ENCODE measurements at regions not wholly inside any gene's neighbourhood (a gene's known extent, or its start where the extent isn't known, plus 50 kb on each side); places are given as distances from the start of the nearest gene placed in this dataset.

GRCh38 chr5:58268268-58268667 lies 191.6 kb downstream of the PLK2 start:
- H3K36me3 Mint-ChIP-seq: no peaks in the 10 kb centered on the region
- POLR2A ChIA-PET: no interaction called here
- H3K27me3 Mint-ChIP-seq: no peaks in the 10 kb centered on the region
- no peaks in the 10 kb centered on the region for H3K9me3 Mint-ChIP-seq
- Histone ChIP-seq H3K9me3 (ENCODE audit: low read length) (no peaks in the 10 kb centered on the region), H3K27me3 (ENCODE audit: insufficient read depth, low read length, poor library complexity, severe bottlenecking) (no peaks in the 10 kb centered on the region), H3K36me3 (ENCODE audit: insufficient read depth, low read length) (no peaks in the 10 kb centered on the region), H3K4me3 (ENCODE audit: low read length) (no peak overlapping the region), H3K4me1 (ENCODE audit: insufficient read depth, low read length) (no peaks in the 10 kb centered on the region), H3K27ac (ENCODE audit: low read depth, low read length) (no peak overlapping the region)
- H3K27ac Mint-ChIP-seq: no peak overlapping the region
- no peak for DNase-seq
- no peaks in the 10 kb centered on the region for H3K4me1 Mint-ChIP-seq
- CTCF ChIA-PET: no interaction called here
- no peak overlapping the region for H3K4me3 Mint-ChIP-seq

GRCh38 chr5:58266402-58266801 lies 193.5 kb downstream of the PLK2 start:
- Histone ChIP-seq H3K36me3 (ENCODE audit: insufficient read depth, low read length) (no peaks in the 10 kb centered on the region), H3K4me3 (ENCODE audit: low read length) (no peak overlapping the region), H3K27me3 (ENCODE audit: insufficient read depth, low read length, poor library complexity, severe bottlenecking) (no peaks in the 10 kb centered on the region), H3K9me3 (ENCODE audit: low read length) (no peaks in the 10 kb centered on the region), H3K27ac (ENCODE audit: low read depth, low read length) (no peak overlapping the region), H3K4me1 (ENCODE audit: insufficient read depth, low read length) (no peaks in the 10 kb centered on the region)
- Mint-ChIP-seq H3K9me3 (peaks cover 0 to 3% (median 0%) of the 10 kb centered on the region in 5 donors), H3K4me3 (no peak overlapping the region), H3K36me3 (no peaks in the 10 kb centered on the region), H3K4me1 (no peaks in the 10 kb centered on the region), H3K27ac (no peak overlapping the region), H3K27me3 (no peaks in the 10 kb centered on the region)
- DNase-seq: no peak
- POLR2A ChIA-PET: no interaction called here
- CTCF ChIA-PET: no interaction called here

- Histone ChIP-seq H3K4me1 (ENCODE audit: insufficient read depth, low read length) (no peaks in the 10 kb centered on the region), H3K9me3 (ENCODE audit: low read length) (no peaks in the 10 kb centered on the region), H3K4me3 (ENCODE audit: low read length) (no peak overlapping the region), H3K27me3 (ENCODE audit: insufficient read depth, low read length, poor library complexity, severe bottlenecking) (no peaks in the 10 kb centered on the region), H3K27ac (ENCODE audit: low read depth, low read length) (no peak overlapping the region), H3K36me3 (ENCODE audit: insufficient read depth, low read length) (no peaks in the 10 kb centered on the region)
- Mint-ChIP-seq H3K9me3 (peaks cover 0 to 3% (median 0%) of the 10 kb centered on the region in 5 donors), H3K4me1 (no peaks in the 10 kb centered on the region), H3K36me3 (no peaks in the 10 kb centered on the region), H3K27ac (no peak overlapping the region), H3K27me3 (no peaks in the 10 kb centered on the region), H3K4me3 (no peak overlapping the region)
- ChIA-PET POLR2A (no interaction called here), CTCF (no interaction called here)
- DNase-seq: no peak
Observed at GRCh38 chr5:58265246-58265930, 194.5 kb downstream of the PLK2 start.

- Histone ChIP-seq H3K36me3 (ENCODE audit: insufficient read depth, low read length) (no peaks in the 10 kb centered on the region), H3K4me3 (ENCODE audit: low read length) (no peak overlapping the region), H3K4me1 (ENCODE audit: insufficient read depth, low read length) (no peaks in the 10 kb centered on the region), H3K9me3 (ENCODE audit: low read length) (no peaks in the 10 kb centered on the region), H3K27ac (ENCODE audit: low read depth, low read length) (no peak overlapping the region), H3K27me3 (ENCODE audit: insufficient read depth, low read length, poor library complexity, severe bottlenecking) (no peaks in the 10 kb centered on the region)
- DNase-seq: no peak
- H3K4me1 Mint-ChIP-seq: no peaks in the 10 kb centered on the region
- no peak overlapping the region for H3K4me3 Mint-ChIP-seq
- H3K27ac Mint-ChIP-seq: no peak overlapping the region
- H3K9me3 Mint-ChIP-seq: peaks cover 0 to 3% (median 0%) of the 10 kb centered on the region in 5 donors
- H3K27me3 Mint-ChIP-seq: no peaks in the 10 kb centered on the region
- ChIA-PET CTCF (no interaction called here), POLR2A (no interaction called here)
- H3K36me3 Mint-ChIP-seq: no peaks in the 10 kb centered on the region
Observed at GRCh38 chr5:58264276-58264675, 195.6 kb downstream of the PLK2 start.

- Mint-ChIP-seq H3K4me1 (no peaks in the 10 kb centered on the region), H3K27me3 (no peaks in the 10 kb centered on the region), H3K4me3 (no peak overlapping the region), H3K27ac (no peak overlapping the region), H3K9me3 (peaks cover 0 to 3% (median 0%) of the 10 kb centered on the region in 5 donors), H3K36me3 (no peaks in the 10 kb centered on the region)
- Histone ChIP-seq H3K27ac (ENCODE audit: low read depth, low read length) (no peak overlapping the region), H3K4me3 (ENCODE audit: low read length) (no peak overlapping the region), H3K27me3 (ENCODE audit: insufficient read depth, low read length, poor library complexity, severe bottlenecking) (no peaks in the 10 kb centered on the region), H3K4me1 (ENCODE audit: insufficient read depth, low read length) (no peaks in the 10 kb centered on the region), H3K36me3 (ENCODE audit: insufficient read depth, low read length) (no peaks in the 10 kb centered on the region), H3K9me3 (ENCODE audit: low read length) (no peaks in the 10 kb centered on the region)
- no peak for DNase-seq
- ChIA-PET CTCF (no interaction called here), POLR2A (no interaction called here)
Observed at GRCh38 chr5:58263296-58263695, 196.6 kb downstream of the PLK2 start.

- H3K27me3 Mint-ChIP-seq: no peaks in the 10 kb centered on the region
Observed at GRCh38 chr5:58262226-58262625, 197.7 kb downstream of the PLK2 start.

GRCh38 chr5:58261605-58262004 lies 198.3 kb downstream of the PLK2 start:
- no peak for DNase-seq
- ChIA-PET POLR2A (no interaction called here), CTCF (no interaction called here)
- Mint-ChIP-seq H3K27me3 (no peaks in the 10 kb centered on the region), H3K36me3 (no peaks in the 10 kb centered on the region), H3K27ac (no peak overlapping the region), H3K4me1 (no peaks in the 10 kb centered on the region), H3K4me3 (no peak overlapping the region), H3K9me3 (peaks cover 0 to 3% (median 0%) of the 10 kb centered on the region in 5 donors)
- Histone ChIP-seq H3K9me3 (ENCODE audit: low read length) (no peaks in the 10 kb centered on the region), H3K4me1 (ENCODE audit: insufficient read depth, low read length) (no peaks in the 10 kb centered on the region), H3K4me3 (ENCODE audit: low read length) (no peak overlapping the region), H3K27me3 (ENCODE audit: insufficient read depth, low read length, poor library complexity, severe bottlenecking) (no peaks in the 10 kb centered on the region), H3K36me3 (ENCODE audit: insufficient read depth, low read length) (no peaks in the 10 kb centered on the region), H3K27ac (ENCODE audit: low read depth, low read length) (no peak overlapping the region)

More at GRCh38 chr5:58262226-58262625, 197.7 kb downstream of the PLK2 start:
- Histone ChIP-seq H3K4me1 (ENCODE audit: insufficient read depth, low read length) (no peaks in the 10 kb centered on the region), H3K9me3 (ENCODE audit: low read length) (no peaks in the 10 kb centered on the region), H3K4me3 (ENCODE audit: low read length) (no peak overlapping the region), H3K27me3 (ENCODE audit: insufficient read depth, low read length, poor library complexity, severe bottlenecking) (no peaks in the 10 kb centered on the region), H3K27ac (ENCODE audit: low read depth, low read length) (no peak overlapping the region), H3K36me3 (ENCODE audit: insufficient read depth, low read length) (no peaks in the 10 kb centered on the region)
- ChIA-PET CTCF (no interaction called here), POLR2A (no interaction called here)
- Mint-ChIP-seq H3K36me3 (no peaks in the 10 kb centered on the region), H3K4me1 (no peaks in the 10 kb centered on the region), H3K9me3 (peaks cover 0 to 3% (median 0%) of the 10 kb centered on the region in 5 donors), H3K27ac (no peak overlapping the region), H3K4me3 (no peak overlapping the region)
- no peak for DNase-seq

GRCh38 chr5:58260243-58260642 lies 199.6 kb downstream of the PLK2 start:
- no peak overlapping the region for H3K27ac Mint-ChIP-seq
- ChIA-PET POLR2A (no interaction called here), CTCF (no interaction called here)
- Histone ChIP-seq H3K4me1 (ENCODE audit: insufficient read depth, low read length) (no peaks in the 10 kb centered on the region), H3K27me3 (ENCODE audit: insufficient read depth, low read length, poor library complexity, severe bottlenecking) (no peaks in the 10 kb centered on the region), H3K36me3 (ENCODE audit: insufficient read depth, low read length) (no peaks in the 10 kb centered on the region), H3K4me3 (ENCODE audit: low read length) (no peak overlapping the region), H3K27ac (ENCODE audit: low read depth, low read length) (no peak overlapping the region), H3K9me3 (ENCODE audit: low read length) (no peaks in the 10 kb centered on the region)
- DNase-seq: no peak
- no peaks in the 10 kb centered on the region for H3K27me3 Mint-ChIP-seq
- H3K36me3 Mint-ChIP-seq: no peaks in the 10 kb centered on the region
- H3K4me3 Mint-ChIP-seq: no peak overlapping the region
- peaks cover 0 to 3% (median 0%) of the 10 kb centered on the region in 5 donors for H3K9me3 Mint-ChIP-seq
- no peaks in the 10 kb centered on the region for H3K4me1 Mint-ChIP-seq

Measured in CD8-positive, alpha-beta memory T cell (primary cell).